ENCODE measurements at regions not wholly inside any gene's neighbourhood (a gene's known extent, or its start where the extent isn't known, plus 50 kb on each side); places are given as distances from the start of the nearest gene placed in this dataset.

DNA sequence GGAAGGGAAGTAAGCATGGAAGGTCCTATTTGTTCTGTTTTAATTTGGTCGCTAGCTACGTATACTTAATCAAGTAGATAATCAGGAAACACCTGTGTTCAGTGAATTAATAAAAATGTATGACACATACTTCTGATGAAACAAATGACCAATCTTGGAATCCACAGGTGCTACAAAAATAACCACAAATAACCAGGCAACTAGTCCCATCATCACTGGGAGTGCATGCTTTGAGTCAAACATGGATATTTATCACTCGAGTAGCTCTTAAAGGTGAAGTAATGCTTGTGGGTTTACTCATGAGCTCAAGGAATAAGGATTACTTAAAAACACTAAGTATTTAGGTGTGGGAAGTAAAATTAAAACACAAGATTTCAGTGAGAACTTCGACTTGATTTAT is 285.6 kb upstream of the ID4 start:
- no peak for TF ChIP-seq CTCF (IDR thresholded peaks at IDR 0.05; ENCODE audit: low read depth, low read length)
- no peak overlapping the region for H3K4me3 ChIP-seq (replicated peaks in 1 of 2; ENCODE audit: low read depth in 2 of 2, low read length in 2 of 2)
- no peak for DNase-seq (ENCODE audit: low read depth in 2 of 2)

GRCh38 chr6:19552076-19552475 is 285.1 kb upstream of the ID4 start:
- no peak for DNase-seq (ENCODE audit: low read depth in 2 of 2)
- no peak for TF ChIP-seq CTCF (IDR thresholded peaks at IDR 0.05; ENCODE audit: low read depth, low read length)
- H3K4me3 ChIP-seq (replicated peaks in 1 of 2; ENCODE audit: low read depth in 2 of 2, low read length in 2 of 2): no peak overlapping the region

DNA sequence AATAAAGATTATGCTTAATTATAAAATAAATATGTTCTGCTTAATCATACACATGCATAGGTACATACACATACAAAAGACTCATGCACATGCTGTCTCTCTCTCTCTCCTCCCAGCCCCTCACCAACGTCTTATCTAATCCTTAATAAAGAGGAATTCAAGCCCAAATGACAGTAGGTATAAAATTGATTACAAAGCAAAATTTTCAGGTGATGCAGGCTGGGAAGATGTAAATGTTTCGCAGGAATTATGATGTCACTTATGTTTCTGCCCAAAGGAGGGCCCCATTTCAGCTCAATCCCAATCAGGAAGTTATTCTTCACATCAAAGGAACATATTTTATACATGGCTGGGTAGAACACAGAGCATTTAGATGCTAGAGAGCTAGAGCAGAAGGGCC is 284.6 kb upstream of the ID4 start:
- no peak for DNase-seq (ENCODE audit: low read depth in 2 of 2)
- TF ChIP-seq CTCF (IDR thresholded peaks at IDR 0.05; ENCODE audit: low read depth, low read length): no peak
- no peak overlapping the region for H3K4me3 ChIP-seq (replicated peaks in 1 of 2; ENCODE audit: low read depth in 2 of 2, low read length in 2 of 2)

- peak in 1 of 2 donors; percentile 21 for DNase-seq (ENCODE audit: low read depth in 2 of 2)
- TF ChIP-seq CTCF (IDR thresholded peaks at IDR 0.05; ENCODE audit: low read depth, low read length): no peak
- H3K4me3 ChIP-seq (replicated peaks in 1 of 2; ENCODE audit: low read depth in 2 of 2, low read length in 2 of 2): no peak overlapping the region
Measured at GRCh38 chr6:19554356-19555225, 282.6 kb upstream of the ID4 start.

DNA sequence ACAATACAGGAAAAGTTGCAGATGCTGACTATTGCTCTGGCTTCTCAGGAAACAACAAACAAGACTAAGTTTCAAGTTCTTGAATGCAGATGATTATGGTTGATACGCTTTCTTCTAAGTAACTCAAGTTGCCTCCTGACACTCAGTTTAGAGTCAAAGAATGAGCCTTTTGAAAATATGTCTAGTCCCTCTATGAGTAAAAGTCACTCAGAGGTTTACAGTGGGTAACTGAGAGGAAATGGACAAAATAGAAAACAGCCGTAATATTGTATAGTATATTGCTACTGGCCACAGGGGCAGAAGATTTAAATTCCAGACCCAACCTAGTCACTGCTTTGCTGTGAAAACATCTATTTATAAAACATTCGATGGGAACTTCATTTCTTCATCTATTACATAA is 280.0 kb upstream of the ID4 start:
- H3K4me3 ChIP-seq (replicated peaks in 1 of 2; ENCODE audit: low read depth in 2 of 2, low read length in 2 of 2): no peak overlapping the region
- TF ChIP-seq CTCF (IDR thresholded peaks at IDR 0.05; ENCODE audit: low read depth, low read length): no peak
- no peak for DNase-seq (ENCODE audit: low read depth in 2 of 2)

DNA sequence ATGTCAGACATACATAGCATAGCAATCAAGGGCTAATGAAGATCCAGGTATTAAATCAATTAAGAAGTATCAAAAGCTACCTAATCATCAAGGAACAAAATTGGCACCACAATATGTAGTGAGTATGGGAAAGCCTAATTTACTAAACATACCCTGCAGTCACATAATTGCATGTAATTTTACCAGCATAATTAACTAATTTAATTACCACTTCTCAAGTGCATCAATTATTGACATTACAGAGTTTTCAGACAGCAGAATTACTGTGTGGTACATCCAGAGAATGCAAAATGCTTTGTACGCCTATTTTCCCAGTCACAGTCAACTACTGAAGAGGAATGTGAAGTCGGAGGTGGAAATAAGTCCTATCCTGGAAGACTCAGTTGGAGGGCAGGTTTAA is 279.0 kb upstream of the ID4 start:
- no peak for TF ChIP-seq CTCF (IDR thresholded peaks at IDR 0.05; ENCODE audit: low read depth, low read length)
- no peak for DNase-seq (ENCODE audit: low read depth in 2 of 2)
- H3K4me3 ChIP-seq (replicated peaks in 1 of 2; ENCODE audit: low read depth in 2 of 2, low read length in 2 of 2): no peak overlapping the region

DNA sequence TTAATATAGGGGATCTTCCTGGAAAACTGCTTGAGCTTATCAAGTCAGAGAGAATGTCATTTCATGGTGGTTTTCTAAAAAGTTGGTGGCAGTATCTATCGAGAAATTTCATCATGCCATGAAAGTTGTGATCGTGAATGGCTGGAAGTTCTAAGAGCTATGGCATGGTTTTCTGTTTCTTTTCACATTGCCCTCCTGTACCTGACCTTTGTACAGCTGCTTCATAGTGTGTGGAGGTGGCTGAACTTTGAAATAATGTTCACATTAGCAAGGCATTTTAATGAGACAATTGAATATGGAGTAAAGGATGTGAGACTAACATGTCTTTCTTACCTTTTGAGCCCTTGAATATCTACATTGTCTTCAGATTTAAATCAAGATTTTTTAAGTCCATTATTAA is 278.2 kb upstream of the ID4 start:
- no peak overlapping the region for H3K4me3 ChIP-seq (replicated peaks in 1 of 2; ENCODE audit: low read depth in 2 of 2, low read length in 2 of 2)
- TF ChIP-seq CTCF (IDR thresholded peaks at IDR 0.05; ENCODE audit: low read depth, low read length): no peak
- no peak for DNase-seq (ENCODE audit: low read depth in 2 of 2)

All from cardiac fibroblast (primary cell).